HCT116 (cell line): ENCODE measurements at regions not wholly inside any gene's neighbourhood (a gene's known extent, or its start where the extent isn't known, plus 50 kb on each side); places are given as distances from the start of the nearest gene placed in this dataset.

Experiments
- EZH2 ChIP-seq: fragments of 200-600 bp; sonication (generic); IDR thresholded peaks from 2 replicates; pipeline ENCODE4 v1.6.1; 2017; ENCODE audit warnings: antibody characterized with exemption, mixed run types
- POLR2A ChIP-seq: IDR thresholded peaks from 2 replicates; pipeline ENCODE4 v1.7.0; 2011; ENCODE audit warnings: borderline replicate concordance; ENCODE audit not compliant: insufficient read depth, insufficient read length; ENCODE audit errors: extremely low read depth
- TF ChIP-seq, protein P1 (sequence below): IDR thresholded peaks from 2 replicates; pipeline ENCODE4 v1.6.1; 2012
- TF ChIP-seq, protein P2 (sequence below), 3 experiments: fragments of 200-600 bp in 1 of 3; sonication (generic) in 1 of 3; IDR thresholded peaks in 2 of 3; conservative IDR thresholded peaks in 1 of 3; 2 replicates each; pipeline ENCODE4 v1.5.1; 2012 to 2017; ENCODE audit warnings: low read depth in 2 of 3, low read length in 2 of 3, antibody characterized with exemption in 1 of 3, borderline replicate concordance in 1 of 3, control low read depth in 1 of 3, mild to moderate bottlenecking in 1 of 3, mixed read lengths in 1 of 3, mixed run types in 1 of 3, moderate library complexity in 1 of 3; ENCODE audit not compliant: insufficient read depth in 1 of 3

DNA sequence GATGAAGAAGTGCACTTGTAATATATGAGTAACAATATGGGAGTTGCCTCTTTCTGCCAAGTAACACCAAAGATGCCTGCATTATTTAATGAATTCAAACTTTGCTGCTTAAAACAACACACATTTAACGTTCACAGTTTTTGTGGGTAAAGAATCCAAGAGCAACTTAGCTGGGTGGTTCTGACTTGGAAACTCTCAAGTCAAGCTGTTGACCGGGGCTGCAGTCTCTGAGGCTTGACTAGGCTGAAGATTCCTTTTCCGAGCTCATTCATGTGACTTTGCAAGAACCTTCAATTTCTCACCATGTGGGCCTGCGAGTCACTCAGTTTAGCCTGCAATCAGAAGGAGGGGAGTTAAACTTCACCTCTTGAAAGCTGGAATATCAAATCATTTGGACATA is 53.0 kb upstream of the TRPC7 start:
- TF ChIP-seq, protein P1, sequence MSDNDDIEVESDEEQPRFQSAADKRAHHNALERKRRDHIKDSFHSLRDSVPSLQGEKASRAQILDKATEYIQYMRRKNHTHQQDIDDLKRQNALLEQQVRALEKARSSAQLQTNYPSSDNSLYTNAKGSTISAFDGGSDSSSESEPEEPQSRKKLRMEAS: no peak
- TF ChIP-seq EZH2 (no peak), POLR2A (no peak)
- TF ChIP-seq, protein P2, sequence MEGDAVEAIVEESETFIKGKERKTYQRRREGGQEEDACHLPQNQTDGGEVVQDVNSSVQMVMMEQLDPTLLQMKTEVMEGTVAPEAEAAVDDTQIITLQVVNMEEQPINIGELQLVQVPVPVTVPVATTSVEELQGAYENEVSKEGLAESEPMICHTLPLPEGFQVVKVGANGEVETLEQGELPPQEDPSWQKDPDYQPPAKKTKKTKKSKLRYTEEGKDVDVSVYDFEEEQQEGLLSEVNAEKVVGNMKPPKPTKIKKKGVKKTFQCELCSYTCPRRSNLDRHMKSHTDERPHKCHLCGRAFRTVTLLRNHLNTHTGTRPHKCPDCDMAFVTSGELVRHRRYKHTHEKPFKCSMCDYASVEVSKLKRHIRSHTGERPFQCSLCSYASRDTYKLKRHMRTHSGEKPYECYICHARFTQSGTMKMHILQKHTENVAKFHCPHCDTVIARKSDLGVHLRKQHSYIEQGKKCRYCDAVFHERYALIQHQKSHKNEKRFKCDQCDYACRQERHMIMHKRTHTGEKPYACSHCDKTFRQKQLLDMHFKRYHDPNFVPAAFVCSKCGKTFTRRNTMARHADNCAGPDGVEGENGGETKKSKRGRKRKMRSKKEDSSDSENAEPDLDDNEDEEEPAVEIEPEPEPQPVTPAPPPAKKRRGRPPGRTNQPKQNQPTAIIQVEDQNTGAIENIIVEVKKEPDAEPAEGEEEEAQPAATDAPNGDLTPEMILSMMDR (IDR thresholded peaks at IDR 0.05 in 2 of 3, conservative IDR thresholded peaks at IDR 0.05 in 1 of 3; ENCODE audit: borderline replicate concordance in 1 of 3, insufficient read depth in 1 of 3, low read depth in 2 of 3, low read length in 2 of 3): no peak
